HG03521 (cell line): ENCODE measurements at regions not wholly inside any gene's neighbourhood (a gene's known extent, or its start where the extent isn't known, plus 50 kb on each side); places are given as distances from the start of the nearest gene placed in this dataset.
"Not testable (repeated sequence)": the region's sequence is repeated elsewhere in the genome, so short reads cannot be mapped to it uniquely, and the experiment has no call there.

Source experiments
- ATAC-seq: cut with Tn5 transposase; IDR thresholded peaks from one replicate; pipeline ENCODE4 v1.9.1; 2021; ENCODE audit warnings: mild to moderate bottlenecking, moderate library complexity; ENCODE audit not compliant: unreplicated experiment

- no peak for ATAC-seq
These were observed 201.9 kb downstream of the FGF9 start for GRCh38 chr13:21872795-21873194.

- ATAC-seq, result no peak
These were observed 204.2 kb downstream of the FGF9 start for GRCh38 chr13:21875116-21875515.

DNA sequence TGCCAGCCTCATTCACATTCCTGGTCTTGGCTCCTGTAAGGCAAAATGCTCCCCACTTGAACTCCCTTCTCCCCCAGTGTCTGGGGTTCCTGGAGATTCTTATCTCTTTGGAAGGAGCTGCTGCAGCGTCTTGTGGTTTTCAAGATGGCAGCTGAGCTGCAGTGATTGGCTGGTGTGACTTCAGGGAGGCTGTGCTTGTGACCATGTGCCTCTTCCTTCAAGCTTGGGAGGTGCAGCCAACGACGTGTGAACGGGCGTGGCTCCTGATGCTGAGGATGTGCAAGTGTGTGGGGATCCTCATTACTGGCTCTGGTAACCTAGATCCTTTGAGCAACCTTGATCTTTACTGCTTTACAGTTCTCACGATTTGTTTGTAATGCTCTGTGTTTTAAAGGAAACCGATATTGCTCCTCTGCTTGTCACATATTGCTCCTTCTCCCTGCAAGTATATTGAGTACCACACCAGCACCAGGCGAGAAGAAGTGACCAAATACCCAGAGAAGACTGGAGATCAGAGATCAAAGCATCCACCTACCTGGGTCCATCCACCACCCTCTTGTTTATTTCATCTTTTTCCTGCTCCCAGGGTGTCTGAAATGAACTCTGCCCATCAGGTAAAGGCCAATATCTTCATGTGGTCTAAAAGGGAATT is 208.5 kb downstream of the FGF9 start:
- ATAC-seq, result no peak

DNA sequence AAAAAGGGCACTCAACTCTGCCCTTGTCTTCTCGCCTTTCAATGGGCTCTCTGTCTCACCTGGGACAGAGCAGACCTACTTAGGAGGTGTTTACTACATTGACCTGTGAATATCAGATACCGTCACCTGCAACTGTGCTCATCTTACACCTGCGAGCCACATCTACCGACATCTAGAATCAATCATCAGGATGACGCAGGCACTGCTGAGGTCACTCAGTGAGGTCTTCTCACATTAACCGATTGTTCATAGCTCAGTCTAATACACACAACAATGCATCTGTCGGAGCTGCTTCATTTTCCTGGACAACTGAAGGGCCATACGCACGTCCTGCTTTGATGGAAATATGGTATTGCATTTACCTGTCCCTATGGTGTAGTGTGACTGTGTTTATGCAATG is 211.9 kb downstream of the FGF9 start:
- no peak for ATAC-seq

DNA sequence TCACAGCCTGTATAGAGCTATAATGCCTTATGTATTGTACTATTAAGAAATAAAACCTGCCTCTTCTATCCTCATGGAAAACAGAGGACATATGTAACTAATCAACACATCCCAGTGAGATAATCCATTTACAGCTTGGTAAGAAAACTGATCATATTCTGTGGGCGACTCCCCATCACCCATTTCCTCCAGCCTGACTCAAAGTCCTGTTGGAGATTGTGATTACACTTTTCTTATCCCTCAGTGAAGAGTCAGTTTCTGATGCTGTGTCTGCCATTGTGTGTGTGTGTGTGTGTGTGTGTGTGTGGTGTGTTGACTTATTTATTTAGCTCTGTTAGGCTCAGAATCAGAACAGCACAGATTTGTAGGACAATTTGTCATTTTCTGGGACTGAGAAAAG is 212.8 kb downstream of the FGF9 start:
- ATAC-seq, result no peak

GRCh38 chr13:21884299-21884909 is 213.5 kb downstream of the FGF9 start:
- no peak for ATAC-seq

DNA sequence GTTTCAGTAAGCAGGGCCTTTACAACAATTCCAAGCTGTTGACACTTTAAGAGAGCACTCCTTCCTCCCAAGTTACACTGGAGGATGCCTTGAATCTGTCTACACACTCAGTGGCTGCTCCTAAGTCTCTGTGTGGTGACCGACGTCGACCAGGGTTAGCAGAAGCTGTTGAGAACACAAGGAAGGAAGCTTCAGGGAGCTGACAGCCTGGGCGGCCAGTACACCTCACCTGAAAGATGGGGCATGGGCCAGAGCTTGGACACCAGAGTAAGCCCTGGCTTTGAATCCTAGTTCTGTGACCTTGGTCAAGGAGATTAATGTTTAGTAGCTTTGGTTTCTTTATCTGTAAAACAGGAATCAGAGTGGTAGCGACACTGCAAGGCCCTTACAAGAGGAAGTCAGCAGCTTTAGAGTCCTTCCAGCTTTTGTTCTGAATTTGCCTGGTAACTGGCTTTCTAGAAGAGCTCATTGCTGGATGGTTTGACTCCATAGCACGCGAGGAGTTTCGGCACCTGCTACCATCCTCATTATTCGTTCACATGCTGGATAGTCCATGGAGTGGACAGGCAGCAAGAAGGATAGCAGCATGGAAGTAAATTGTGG is 214.2 kb downstream of the FGF9 start:
- ATAC-seq, result no peak

GRCh38 chr13:21885714-21886224 is 214.9 kb downstream of the FGF9 start:
- no peak for ATAC-seq

- ATAC-seq, result no peak
These were observed 218.8 kb downstream of the FGF9 start for GRCh38 chr13:21889651-21890050.

DNA sequence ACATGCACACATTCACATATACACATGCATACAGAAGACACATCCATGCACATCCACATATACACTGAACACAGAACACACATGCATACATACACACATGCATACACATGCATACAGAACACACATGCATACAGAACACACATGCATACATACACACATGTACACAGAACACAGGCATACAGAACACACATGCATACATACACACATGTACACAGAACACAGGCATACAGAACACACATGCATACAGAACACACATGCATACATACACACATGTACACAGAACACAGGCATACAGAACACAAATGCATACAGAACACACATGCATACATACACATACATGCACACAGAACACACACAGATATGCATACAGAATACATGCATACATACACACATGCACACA is 219.3 kb downstream of the FGF9 start:
- ATAC-seq, result not testable (repeated sequence)

DNA sequence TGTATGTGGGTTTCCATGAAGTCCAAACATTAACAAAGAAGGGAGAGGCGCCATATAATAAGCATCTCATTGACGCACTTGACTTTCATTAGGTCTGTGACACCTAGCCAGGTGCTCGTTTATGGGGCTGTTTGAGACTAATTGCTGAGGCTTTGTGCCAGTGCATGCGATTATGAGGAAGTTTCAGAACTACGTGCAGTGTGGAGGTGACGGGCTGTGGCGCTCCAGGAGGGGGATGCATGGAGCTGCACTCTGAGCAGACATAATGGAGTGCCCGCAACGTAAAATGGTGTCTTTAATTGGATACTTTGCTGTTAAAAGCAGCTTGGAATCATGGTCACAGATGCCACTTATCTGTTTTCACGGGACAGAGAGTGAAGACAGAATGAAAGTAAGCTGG is 223.2 kb downstream of the FGF9 start:
- no peak for ATAC-seq

DNA sequence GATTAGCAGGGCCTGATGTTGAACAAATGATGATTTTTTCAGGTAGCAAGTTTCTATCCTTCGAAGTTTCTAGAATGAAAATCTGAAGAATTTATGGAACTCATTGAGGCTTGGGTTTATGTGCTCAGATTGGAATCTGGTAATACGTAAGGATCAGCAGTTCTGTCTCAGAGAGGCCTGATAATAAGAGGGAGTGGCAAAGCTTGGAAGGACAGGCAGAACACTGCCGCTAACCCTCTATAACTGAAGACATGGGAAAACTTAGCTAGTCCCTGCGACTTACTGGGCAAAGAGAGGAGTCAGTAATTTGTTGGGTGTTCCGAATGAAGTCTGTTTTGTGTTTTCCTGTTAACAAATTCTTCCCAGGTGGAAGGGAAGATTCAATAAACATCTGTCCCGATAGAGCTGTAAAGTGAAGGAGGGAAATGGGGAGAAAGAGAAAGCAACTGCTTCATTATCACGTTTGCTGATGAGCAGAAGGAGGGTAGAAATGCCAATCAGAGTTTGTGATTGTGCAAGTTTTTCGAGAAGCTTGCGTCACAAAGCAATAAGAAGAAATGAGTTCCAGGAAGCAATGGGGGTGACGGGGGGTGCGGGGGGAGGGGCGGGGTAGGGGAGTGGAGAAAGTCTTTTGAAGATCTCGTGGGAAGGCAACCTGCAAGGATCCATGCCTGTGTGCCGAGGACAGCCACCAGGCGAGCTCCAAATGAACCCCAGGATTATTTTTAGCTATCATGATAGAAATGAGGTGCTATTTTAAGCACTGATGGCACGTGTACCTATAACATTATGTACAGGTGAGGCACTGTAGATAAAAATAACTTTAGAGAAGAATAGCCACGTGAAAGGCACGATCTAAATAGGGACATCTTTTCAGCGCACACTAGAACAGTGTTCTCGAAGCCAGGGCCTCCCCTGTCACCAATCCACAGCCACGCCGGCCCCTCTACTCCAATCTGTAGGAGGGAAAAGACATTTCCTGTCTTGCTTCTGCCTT is 224.1 kb downstream of the FGF9 start:
- ATAC-seq, result no peak

- no peak for ATAC-seq
These were observed 224.9 kb downstream of the FGF9 start for GRCh38 chr13:21895779-21896178.

DNA sequence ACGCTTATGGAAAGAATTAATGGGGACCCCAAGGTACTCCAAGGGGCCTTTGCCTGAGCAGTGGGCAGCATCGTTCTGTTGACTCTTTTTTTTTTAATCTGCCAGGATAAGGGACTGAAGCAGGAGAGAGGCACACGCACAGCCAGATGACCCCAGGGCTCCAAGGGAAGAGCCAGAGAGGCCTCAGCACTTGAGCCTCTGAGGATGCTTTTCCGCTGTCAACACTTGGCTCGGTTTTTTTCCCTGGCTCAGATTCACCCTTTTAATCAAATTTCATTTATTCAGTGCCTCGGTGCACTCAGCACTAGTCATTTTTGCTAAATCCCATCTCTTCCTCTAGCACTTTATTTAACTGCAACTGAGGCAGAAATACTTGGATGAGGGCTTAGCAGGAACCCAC is 226.3 kb downstream of the FGF9 start:
- ATAC-seq, result no peak

GRCh38 chr13:21898459-21898858 is 227.6 kb downstream of the FGF9 start:
- ATAC-seq, result no peak

- no peak for ATAC-seq
These were observed 228.1 kb downstream of the FGF9 start for GRCh38 chr13:21898945-21899344.

- no peak for ATAC-seq
These were observed 230.5 kb downstream of the FGF9 start for GRCh38 chr13:21901336-21901735.

DNA sequence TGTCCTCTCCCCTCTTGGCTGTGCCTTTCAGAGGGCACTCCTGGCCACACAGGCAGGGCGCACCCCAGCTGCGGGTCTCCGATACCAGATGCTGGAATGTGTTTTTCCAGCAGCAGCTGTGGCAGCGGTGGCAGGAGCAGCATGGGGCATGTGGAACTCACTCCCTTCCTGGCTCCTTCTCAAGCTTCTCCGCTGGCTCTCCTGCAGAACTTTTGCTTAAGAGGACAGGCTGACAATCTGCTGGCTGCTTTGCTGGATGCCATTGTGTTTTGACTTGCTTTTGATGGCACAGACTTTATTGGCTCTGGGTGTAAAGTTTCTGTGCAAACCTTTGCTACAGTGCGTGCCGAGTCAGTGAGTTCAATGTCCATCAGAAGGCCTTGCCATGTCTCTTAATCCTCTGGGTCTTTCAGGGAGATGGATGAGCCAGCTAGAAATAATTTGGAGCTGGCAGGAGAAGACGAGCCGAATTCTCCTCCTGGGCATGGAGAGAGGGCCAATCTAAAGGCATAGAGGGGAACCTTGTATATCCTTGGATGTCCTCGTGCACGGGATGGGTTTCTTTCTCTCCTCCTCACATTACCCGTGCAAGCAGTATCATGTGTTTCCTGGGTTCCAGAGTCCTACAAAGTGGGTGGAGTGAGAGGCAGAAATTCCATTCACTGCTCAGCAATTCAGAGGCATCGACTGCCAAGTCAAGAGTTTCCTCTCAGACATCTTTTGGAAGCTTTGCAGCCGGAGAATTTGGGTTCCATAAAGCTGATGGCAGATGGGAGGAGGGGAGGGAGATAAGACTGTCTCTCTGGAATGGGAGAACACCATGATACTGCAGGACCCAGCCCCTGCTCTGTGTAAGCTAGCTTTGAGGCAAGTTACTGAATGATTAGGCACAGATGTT is 231.2 kb downstream of the FGF9 start:
- ATAC-seq, result no peak

- no peak for ATAC-seq
These were observed 231.8 kb downstream of the FGF9 start for GRCh38 chr13:21902709-21903098.

GRCh38 chr13:21905486-21905885 is 234.6 kb downstream of the FGF9 start:
- no peak for ATAC-seq
